Caco-2 (cell line): ENCODE measurements at regions not wholly inside any gene's neighbourhood (a gene's known extent, or its start where the extent isn't known, plus 50 kb on each side); places are given as distances from the start of the nearest gene placed in this dataset.

Experiments
- BruUV-seq: library from RNA; stranded (reverse); fragments of 400-500 nt; replicated peaks from 2 replicates; lab custom pipeline; 2021; lab: Mats Ljungman, UMichigan
- CTCF ChIA-PET: fragments of 300-600 bp; sonication (Branson Sonifier 250); formaldehyde crosslinking; loops from one replicate; lab custom pipeline; 2022; ENCODE audit warnings: antibody characterized with exemption; lab: Charles Lee
- POLR2A ChIA-PET: fragments of 300-600 bp; sonication (Branson Sonifier 250); formaldehyde crosslinking; loops from one replicate; lab custom pipeline; 2022; ENCODE audit warnings: antibody characterized with exemption; lab: Charles Lee
- DNase-seq, 2 experiments: peaks; one replicate each; pipeline versions ENCODE4 v3.0.0 to v3.0.0-alpha.2; 2020 to 2022
- H3K27me3 ChIP-seq: replicated peaks from 2 replicates; pipeline ENCODE4 v1.6.0; 2011; ENCODE audit warnings: low read length; ENCODE audit not compliant: control insufficient read depth, insufficient read depth
- H3K36me3 ChIP-seq: 2 replicates; pipeline ENCODE4 v1.5.1; 2011; ENCODE audit warnings: low read length; ENCODE audit not compliant: control insufficient read depth, insufficient read depth
- H3K4me1 ChIP-seq: fragments of 250-450 bp; sonication (Bioruptor Pico); 2 replicates; pipeline ENCODE4 v1.5.1; 2020; ENCODE audit warnings: mild to moderate bottlenecking
- H3K4me3 ChIP-seq: 2 replicates; pipeline ENCODE4 v1.5.1; 2011; ENCODE audit warnings: low read depth, mild to moderate bottlenecking, control low read depth, low read length
- H3K9me3 ChIP-seq: fragments of 250-450 bp; sonication (Bioruptor Pico); 2 replicates; pipeline ENCODE4 v1.5.1; 2020; ENCODE audit warnings: mild to moderate bottlenecking, moderate library complexity
- H3K27ac Mint-ChIP-seq: one replicate; pipeline ENCODE4 v1.8.0; 2022; ENCODE audit warnings: mixed read lengths; ENCODE audit not compliant: unreplicated experiment
- H3K27me3 Mint-ChIP-seq: one replicate; pipeline ENCODE4 v1.8.0; 2022; ENCODE audit warnings: mixed read lengths; ENCODE audit not compliant: insufficient read depth, unreplicated experiment
- H3K36me3 Mint-ChIP-seq: one replicate; pipeline ENCODE4 v1.8.0; 2022; ENCODE audit warnings: mild to moderate bottlenecking, mixed read lengths; ENCODE audit not compliant: insufficient read depth, unreplicated experiment
- H3K4me1 Mint-ChIP-seq: one replicate; pipeline ENCODE4 v1.8.0; 2022; ENCODE audit warnings: low read depth, mixed read lengths; ENCODE audit not compliant: unreplicated experiment
- H3K4me3 Mint-ChIP-seq: one replicate; pipeline ENCODE4 v1.8.0; 2022; ENCODE audit warnings: mild to moderate bottlenecking, moderate library complexity, mixed read lengths; ENCODE audit not compliant: unreplicated experiment
- H3K9me3 Mint-ChIP-seq: one replicate; pipeline ENCODE4 v1.8.0; 2022; ENCODE audit warnings: mixed read lengths; ENCODE audit not compliant: unreplicated experiment
- CTCF ChIP-seq, 2 experiments: fragments of 200-600 bp in 1 of 2; IDR thresholded peaks; 1 replicate in 1 of 2; 2 replicates in 1 of 2; pipeline versions ENCODE4 v1.5.1 to v1.8.0; 2011 to 2022; ENCODE audit warnings: antibody characterized with exemption in 1 of 2, control low read depth in 1 of 2, inconsistent platforms in 1 of 2, low read depth in 1 of 2, low read length in 1 of 2, mild to moderate bottlenecking in 1 of 2, moderate library complexity in 1 of 2; ENCODE audit not compliant: insufficient read depth in 1 of 2, severe bottlenecking in 1 of 2, unreplicated experiment in 1 of 2
- intact Hi-C: fragments of 100-400 bp; cut with micrococcal nuclease; formaldehyde crosslinking; loops from one replicate; pipeline ENCODE4 v1.10.0; 2022; ENCODE audit not compliant: unreplicated experiment

- TF ChIP-seq CTCF (IDR thresholded peaks at IDR 0.05; ENCODE audit: insufficient read depth in 1 of 2, low read depth in 1 of 2, low read length in 1 of 2, severe bottlenecking in 1 of 2, unreplicated experiment in 1 of 2): no peak
- BruUV-seq: no TSS peak
- H3K4me3 ChIP-seq: no peak overlapping the region
Measured at GRCh38 chr7:49666764-49667163, 106.7 kb upstream of the VWC2 start.

GRCh38 chr7:49669285-49669684 lies 104.2 kb upstream of the VWC2 start:
- CTCF ChIA-PET: no interaction called here
- POLR2A ChIA-PET: no interaction called here
- BruUV-seq: no TSS peak
- H3K27me3 Mint-ChIP-seq: peaks cover 7% of the 10 kb centered on the region
- Histone ChIP-seq H3K36me3 (no peaks in the 10 kb centered on the region), H3K9me3 (no peaks in the 10 kb centered on the region), H3K27me3 (no peaks in the 10 kb centered on the region; the same call in 1 of the 2 replicates), H3K4me3 (no peak overlapping the region), H3K4me1 (no peaks in the 10 kb centered on the region)
- H3K27ac Mint-ChIP-seq: no peak overlapping the region
- no peak overlapping the region for H3K4me3 Mint-ChIP-seq
- intact Hi-C loops: no loop called here
- no peak for TF ChIP-seq CTCF (IDR thresholded peaks at IDR 0.05; ENCODE audit: insufficient read depth in 1 of 2, low read depth in 1 of 2, low read length in 1 of 2, severe bottlenecking in 1 of 2, unreplicated experiment in 1 of 2)
- peaks cover 9% of the 10 kb centered on the region for H3K9me3 Mint-ChIP-seq
- H3K36me3 Mint-ChIP-seq: no peaks in the 10 kb centered on the region
- no peaks in the 10 kb centered on the region for H3K4me1 Mint-ChIP-seq
- no peak for DNase-seq

More at GRCh38 chr7:49666764-49667163, 106.7 kb upstream of the VWC2 start:
- no peak for DNase-seq
- POLR2A ChIA-PET: no interaction called here
- H3K27me3 ChIP-seq: no peaks in the 10 kb centered on the region; the same call in 1 of the 2 replicates
- H3K27ac Mint-ChIP-seq: no peak overlapping the region
- intact Hi-C loops: no loop called here
- H3K4me1 Mint-ChIP-seq: no peaks in the 10 kb centered on the region
- H3K4me3 Mint-ChIP-seq: no peak overlapping the region
- peaks cover 9% of the 10 kb centered on the region for H3K9me3 Mint-ChIP-seq
- CTCF ChIA-PET: no interaction called here
- H3K36me3 ChIP-seq: no peaks in the 10 kb centered on the region
- H3K9me3 ChIP-seq: no peaks in the 10 kb centered on the region
- H3K4me1 ChIP-seq: no peaks in the 10 kb centered on the region
- H3K27me3 Mint-ChIP-seq: peaks cover 7% of the 10 kb centered on the region
- H3K36me3 Mint-ChIP-seq: no peaks in the 10 kb centered on the region

DNA sequence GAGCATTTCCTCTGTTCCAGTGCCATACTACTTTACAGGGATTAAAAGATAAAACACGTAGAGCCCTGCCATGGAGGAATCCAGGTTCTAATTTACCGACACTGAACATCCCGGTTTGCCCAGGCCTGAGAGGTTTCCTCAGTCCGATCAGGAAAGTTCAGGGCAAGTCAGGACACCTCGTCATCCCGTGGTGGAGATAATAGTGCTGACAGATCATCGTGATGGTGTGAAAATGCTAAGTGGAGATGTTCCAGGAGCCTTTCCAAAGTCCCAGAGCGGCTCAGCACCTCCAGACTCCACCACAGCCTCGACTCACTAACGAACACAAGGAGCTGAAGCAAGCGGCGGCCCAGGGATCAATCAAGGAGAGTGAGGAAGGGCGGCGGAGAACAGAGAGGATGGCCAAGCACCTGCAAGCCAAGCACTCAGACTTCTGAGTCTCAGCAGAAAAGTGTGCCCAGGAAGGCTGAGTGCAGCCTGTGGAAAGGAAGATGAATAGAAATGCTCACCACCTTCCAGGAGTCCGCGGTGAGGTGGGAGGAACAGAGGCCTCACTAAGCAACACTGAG lies 103.7 kb upstream of the VWC2 start:
- Mint-ChIP-seq H3K4me3 (no peak overlapping the region), H3K27ac (no peak overlapping the region), H3K9me3 (peaks cover 9% of the 10 kb centered on the region), H3K4me1 (no peaks in the 10 kb centered on the region), H3K36me3 (no peaks in the 10 kb centered on the region), H3K27me3 (peaks cover 7% of the 10 kb centered on the region)
- no peaks in the 10 kb centered on the region for H3K4me1 ChIP-seq
- no peaks in the 10 kb centered on the region; the same call in 1 of the 2 replicates for H3K27me3 ChIP-seq
- DNase-seq: no peak
- no peak overlapping the region for H3K4me3 ChIP-seq
- intact Hi-C loops: no loop called here
- ChIA-PET POLR2A (no interaction called here), CTCF (no interaction called here)
- no peaks in the 10 kb centered on the region for H3K36me3 ChIP-seq
- H3K9me3 ChIP-seq: no peaks in the 10 kb centered on the region
- no peak for TF ChIP-seq CTCF (IDR thresholded peaks at IDR 0.05; ENCODE audit: insufficient read depth in 1 of 2, low read depth in 1 of 2, low read length in 1 of 2, severe bottlenecking in 1 of 2, unreplicated experiment in 1 of 2)
- no TSS peak for BruUV-seq
